ENCODE measurements at regions not wholly inside any gene's neighbourhood (a gene's known extent, or its start where the extent isn't known, plus 50 kb on each side); places are given as distances from the start of the nearest gene placed in this dataset.
A peak's percentile ranks its signal among the peaks of the same experiment; 100 is the strongest.

DNA sequence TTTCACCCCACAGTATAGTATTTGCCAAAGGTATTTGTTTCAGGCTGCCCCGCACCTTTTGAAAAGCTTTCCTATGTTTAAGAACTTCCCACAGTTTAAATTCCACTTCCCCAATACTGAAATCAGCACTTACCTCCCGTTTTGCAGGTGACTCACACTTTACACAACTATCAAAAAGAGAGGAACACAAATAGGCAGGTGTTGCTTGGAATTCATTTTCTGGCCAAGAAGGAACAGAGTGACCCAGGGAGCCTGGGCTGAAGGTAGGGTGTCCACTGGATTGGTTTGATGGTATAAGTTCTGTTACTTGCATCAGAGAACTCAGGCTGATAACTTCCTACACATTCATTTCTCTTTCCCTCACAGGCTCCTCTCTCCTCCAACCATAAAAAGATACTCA lies 60.1 kb upstream of the SLC30A5 start:
- no peak for DNase-seq (ENCODE audit: low read depth)

DNA sequence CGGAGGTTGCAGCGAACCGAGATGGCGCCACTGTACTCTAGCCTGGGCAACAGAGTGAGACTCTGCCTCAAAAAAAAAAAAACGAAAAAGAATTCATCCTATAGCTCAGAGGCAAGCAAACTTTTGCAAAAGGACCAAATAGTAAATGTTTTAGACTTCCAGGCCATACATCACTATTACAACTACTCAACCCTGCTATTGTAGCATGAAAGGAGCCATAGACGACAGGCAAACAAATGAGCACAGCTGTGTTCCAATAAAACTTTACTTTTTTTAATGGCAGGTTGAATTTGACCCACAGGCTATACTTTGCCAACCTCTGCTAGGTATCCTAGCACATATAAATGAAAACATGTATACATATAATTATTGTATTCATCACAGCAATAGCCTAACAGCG lies 58.9 kb upstream of the SLC30A5 start:
- DNase-seq (ENCODE audit: low read depth) = no peak

DNA sequence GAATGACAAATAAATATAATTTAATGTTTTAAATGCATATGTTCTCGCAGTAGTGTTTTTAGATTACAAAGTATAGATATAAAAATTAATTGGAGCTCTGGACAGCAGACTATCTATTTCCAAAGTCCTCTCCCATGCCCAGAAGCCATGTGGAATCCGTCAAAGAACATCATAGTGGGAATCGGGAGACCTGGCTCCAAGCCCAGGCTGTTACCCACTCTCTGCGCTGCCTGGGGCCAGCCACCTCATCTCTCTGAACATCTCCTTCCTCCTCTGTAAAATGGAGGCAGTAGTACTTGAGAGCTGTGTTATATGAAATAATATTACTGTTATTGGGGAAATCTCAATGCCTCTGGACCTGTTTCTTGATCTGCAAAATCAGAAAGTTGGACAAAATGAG lies 58.1 kb upstream of the SLC30A5 start:
- no peak for DNase-seq (ENCODE audit: low read depth)

DNA sequence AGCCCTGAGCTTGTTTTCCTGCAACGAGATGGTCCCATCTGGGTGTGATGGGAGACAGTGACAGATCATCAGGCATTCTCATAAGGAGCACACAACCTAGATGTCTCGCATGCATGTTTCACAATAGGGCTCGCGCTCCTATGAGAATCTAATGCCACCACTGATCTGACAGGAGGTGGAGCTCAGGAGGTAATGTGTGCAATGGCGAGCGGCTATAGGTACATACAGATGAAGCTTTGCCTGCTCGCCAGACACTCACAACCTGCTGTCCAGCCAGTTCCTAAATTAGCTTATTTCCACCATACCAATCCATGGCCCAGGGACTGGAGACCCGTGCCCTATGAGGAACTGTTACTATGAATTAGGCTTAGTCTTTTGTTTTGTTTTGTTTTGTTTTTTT lies 55.3 kb upstream of the SLC30A5 start:
- DNase-seq (ENCODE audit: low read depth) = no peak

DNA sequence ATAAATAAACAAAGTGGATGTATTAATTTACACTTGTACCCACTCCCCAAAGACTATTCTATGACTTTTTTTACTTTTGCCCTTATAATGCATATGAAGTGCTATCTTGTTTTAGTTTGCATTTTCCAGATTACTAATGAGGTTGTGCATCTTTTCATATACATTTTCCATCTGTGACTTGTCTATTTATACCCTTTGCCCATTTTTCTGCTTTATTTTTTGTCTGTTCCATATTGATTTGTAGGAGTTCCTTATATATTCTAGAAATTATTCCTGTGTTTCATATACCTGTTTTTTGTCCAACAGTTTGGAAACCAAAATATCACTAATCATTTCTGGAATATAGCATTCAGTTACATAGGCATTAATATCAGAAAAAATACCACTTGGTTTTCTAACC lies 54.0 kb upstream of the SLC30A5 start:
- DNase-seq (ENCODE audit: low read depth) = no peak

DNA sequence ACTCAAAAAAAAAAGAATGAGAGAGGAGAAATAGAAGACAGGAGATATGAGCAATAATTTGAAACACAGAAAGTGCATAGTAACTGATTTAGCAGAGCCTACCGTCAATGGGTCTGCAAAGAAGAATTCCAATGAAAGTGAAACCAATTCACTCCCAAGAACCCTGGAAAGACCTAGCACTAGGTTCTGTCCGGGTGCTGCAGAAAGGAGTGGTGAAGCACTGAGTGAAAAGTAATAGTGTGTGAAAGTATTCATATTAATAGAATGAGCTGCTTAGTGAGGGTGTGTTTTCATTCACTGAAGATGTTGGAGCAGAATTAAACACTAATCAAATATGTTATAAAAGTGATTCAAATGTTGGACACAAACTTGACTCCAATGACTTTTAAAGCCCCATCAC lies 51.3 kb upstream of the SLC30A5 start:
- no peak for DNase-seq (ENCODE audit: low read depth)

DNA sequence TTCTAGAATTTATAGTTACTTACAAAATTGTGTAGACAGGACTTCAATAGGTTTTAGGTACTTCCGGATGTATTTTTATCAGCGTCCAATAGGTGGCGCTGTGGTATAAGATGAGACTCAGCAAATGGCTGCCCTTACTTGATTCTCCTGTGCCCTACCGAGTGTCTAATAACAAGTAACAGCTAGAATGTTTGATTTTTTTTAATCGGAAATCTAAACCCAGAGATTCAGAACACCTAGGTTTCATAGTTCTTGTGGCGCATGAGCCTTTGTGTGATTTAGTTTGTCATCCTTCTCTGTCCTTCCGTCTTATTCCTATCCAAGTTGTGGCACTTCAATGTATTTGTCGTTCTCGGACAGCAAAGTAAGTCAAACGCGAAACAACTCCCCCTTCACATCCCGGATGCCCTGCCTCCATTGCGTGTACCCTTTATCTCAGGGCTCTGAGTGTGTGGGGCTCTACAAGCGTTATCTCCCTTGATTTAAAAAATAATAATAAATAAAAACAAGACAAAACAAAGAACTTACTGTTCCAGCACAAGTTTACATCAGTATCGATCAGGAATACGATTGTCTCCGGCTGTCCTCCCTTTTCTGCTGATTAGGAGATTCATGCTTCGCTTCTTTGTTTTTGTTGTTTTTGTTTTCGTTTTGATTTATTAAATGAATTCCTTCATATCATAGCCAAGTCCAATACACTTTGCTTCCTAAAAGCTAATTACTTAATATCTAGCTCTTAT lies 50.7 kb upstream of the SLC30A5 start:
- DNase-seq (ENCODE audit: low read depth) = peak; percentile 56

DNA sequence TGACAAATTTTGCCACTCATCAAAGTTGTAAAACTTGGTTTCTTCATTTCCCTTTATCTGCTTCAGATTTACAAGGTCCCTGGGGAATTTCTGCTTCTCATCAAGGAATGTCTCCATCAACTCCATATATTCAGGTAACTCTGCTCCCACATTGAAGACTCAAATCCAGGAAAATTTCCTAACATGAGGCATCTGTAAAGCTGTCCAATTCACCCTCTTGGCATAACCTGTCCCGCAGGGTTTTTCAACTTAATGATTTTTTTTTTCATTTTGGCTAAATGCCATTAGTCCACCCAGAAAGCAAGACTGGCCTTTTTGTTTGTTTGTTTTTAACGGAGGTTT lies 50.2 kb upstream of the SLC30A5 start:
- no peak for DNase-seq (ENCODE audit: low read depth)
